ENCODE measurements at regions not wholly inside any gene's neighbourhood (a gene's known extent, or its start where the extent isn't known, plus 50 kb on each side); places are given as distances from the start of the nearest gene placed in this dataset.

- Histone ChIP-seq H3K14ac (ENCODE audit: low read length) (no peak overlapping the region), H2AFZ (ENCODE audit: insufficient read depth, low read length, poor library complexity) (no peak overlapping the region), H3K4me3 (ENCODE audit: low read depth, low read length) (no peak overlapping the region), H3K4me2 (ENCODE audit: low read length) (no peak overlapping the region), H3K36me3 (ENCODE audit: control insufficient read depth in 1 of 2, insufficient read depth in 2 of 2, low read length in 2 of 2) (no peaks in the 10 kb centered on the region), H3K18ac (ENCODE audit: low read length) (no peak overlapping the region), H2AK5ac (ENCODE audit: low read length) (no peak overlapping the region), H3K4ac (ENCODE audit: low read depth, low read length) (no peak overlapping the region), H3K27me3 (ENCODE audit: insufficient read depth, low read length) (no peaks in the 10 kb centered on the region), H3K23ac (ENCODE audit: low read length) (no peak overlapping the region), H3K79me2 (ENCODE audit: control insufficient read depth, insufficient read depth, low read length, poor library complexity) (no peaks in the 10 kb centered on the region), H3K9ac (ENCODE audit: low read length) (no peak overlapping the region), H3K79me1 (ENCODE audit: low read length) (no peaks in the 10 kb centered on the region), H2BK12ac (ENCODE audit: low read length) (no peak overlapping the region), H2BK120ac (ENCODE audit: insufficient read depth, low read length, poor library complexity) (no peak overlapping the region), H4K8ac (ENCODE audit: low read depth, low read length) (no peak overlapping the region), H3K4me1 (ENCODE audit: control insufficient read depth in 1 of 2, insufficient read depth in 2 of 2, low read length in 2 of 2) (no peaks in the 10 kb centered on the region), H2BK5ac (ENCODE audit: low read depth, low read length, poor library complexity) (no peak overlapping the region), H4K91ac (ENCODE audit: low read depth, low read length) (no peak overlapping the region), H3K9me3 (ENCODE audit: insufficient read depth, low read depth, low read length) (no peaks in the 10 kb centered on the region), H3K27ac (ENCODE audit: low read depth, low read length) (no peak overlapping the region), H4K12ac (ENCODE audit: low read depth, low read length) (no peak overlapping the region)
- DNase-seq = no peak
- WGBS (ENCODE audit: extremely low coverage, insufficient coverage, insufficient read length) = no CpG with 5 or more reads among the region's 6 CpGs
Observed at GRCh38 chr3:13132731-13133410, 59.6 kb upstream of the IQSEC1 start.

- Histone ChIP-seq H3K79me2 (ENCODE audit: control insufficient read depth, insufficient read depth, low read length, poor library complexity) (no peaks in the 10 kb centered on the region), H3K27me3 (ENCODE audit: insufficient read depth, low read length) (no peaks in the 10 kb centered on the region), H3K23ac (ENCODE audit: low read length) (no peak overlapping the region), H3K14ac (ENCODE audit: low read length) (no peak overlapping the region), H3K4me3 (ENCODE audit: low read depth, low read length) (no peak overlapping the region), H3K4ac (ENCODE audit: low read depth, low read length) (no peak overlapping the region), H2BK12ac (ENCODE audit: low read length) (no peak overlapping the region), H4K91ac (ENCODE audit: low read depth, low read length) (no peak overlapping the region), H3K27ac (ENCODE audit: low read depth, low read length) (no peak overlapping the region), H3K36me3 (ENCODE audit: control insufficient read depth in 1 of 2, insufficient read depth in 2 of 2, low read length in 2 of 2) (no peaks in the 10 kb centered on the region), H4K12ac (ENCODE audit: low read depth, low read length) (no peak overlapping the region), H2BK120ac (ENCODE audit: insufficient read depth, low read length, poor library complexity) (no peak overlapping the region), H3K9me3 (ENCODE audit: insufficient read depth, low read depth, low read length) (no peaks in the 10 kb centered on the region), H2AK5ac (ENCODE audit: low read length) (no peak overlapping the region), H4K8ac (ENCODE audit: low read depth, low read length) (no peak overlapping the region), H3K79me1 (ENCODE audit: low read length) (no peaks in the 10 kb centered on the region), H3K4me2 (ENCODE audit: low read length) (no peak overlapping the region), H3K18ac (ENCODE audit: low read length) (no peak overlapping the region), H3K9ac (ENCODE audit: low read length) (no peak overlapping the region), H2BK5ac (ENCODE audit: low read depth, low read length, poor library complexity) (no peak overlapping the region), H3K4me1 (ENCODE audit: control insufficient read depth in 1 of 2, insufficient read depth in 2 of 2, low read length in 2 of 2) (no peaks in the 10 kb centered on the region), H2AFZ (ENCODE audit: insufficient read depth, low read length, poor library complexity) (no peak overlapping the region)
- DNase-seq = no peak
- no CpG with 5 or more reads among the region's 4 CpGs for WGBS (ENCODE audit: extremely low coverage, insufficient coverage, insufficient read length)
Observed at GRCh38 chr3:13132281-13132680, 59.1 kb upstream of the IQSEC1 start.

GRCh38 chr3:13130464-13131193, 57.4 kb upstream of the IQSEC1 start:
- Histone ChIP-seq H2AK5ac (ENCODE audit: low read length) (no peak overlapping the region), H3K27ac (ENCODE audit: low read depth, low read length) (no peak overlapping the region), H3K79me1 (ENCODE audit: low read length) (no peaks in the 10 kb centered on the region), H3K27me3 (ENCODE audit: insufficient read depth, low read length) (no peaks in the 10 kb centered on the region), H3K4me3 (ENCODE audit: low read depth, low read length) (no peak overlapping the region), H4K8ac (ENCODE audit: low read depth, low read length) (no peak overlapping the region), H3K4me1 (ENCODE audit: control insufficient read depth in 1 of 2, insufficient read depth in 2 of 2, low read length in 2 of 2) (no peaks in the 10 kb centered on the region), H3K4ac (ENCODE audit: low read depth, low read length) (no peak overlapping the region), H3K36me3 (ENCODE audit: control insufficient read depth in 1 of 2, insufficient read depth in 2 of 2, low read length in 2 of 2) (no peaks in the 10 kb centered on the region), H3K14ac (ENCODE audit: low read length) (no peak overlapping the region), H3K9ac (ENCODE audit: low read length) (no peak overlapping the region), H2BK5ac (ENCODE audit: low read depth, low read length, poor library complexity) (no peak overlapping the region), H3K79me2 (ENCODE audit: control insufficient read depth, insufficient read depth, low read length, poor library complexity) (no peaks in the 10 kb centered on the region), H4K12ac (ENCODE audit: low read depth, low read length) (no peak overlapping the region), H3K4me2 (ENCODE audit: low read length) (no peak overlapping the region), H4K91ac (ENCODE audit: low read depth, low read length) (no peak overlapping the region), H2AFZ (ENCODE audit: insufficient read depth, low read length, poor library complexity) (no peak overlapping the region), H2BK120ac (ENCODE audit: insufficient read depth, low read length, poor library complexity) (no peak overlapping the region), H3K23ac (ENCODE audit: low read length) (no peak overlapping the region), H2BK12ac (ENCODE audit: low read length) (no peak overlapping the region), H3K9me3 (ENCODE audit: insufficient read depth, low read depth, low read length) (no peaks in the 10 kb centered on the region), H3K18ac (ENCODE audit: low read length) (no peak overlapping the region)
- WGBS (ENCODE audit: extremely low coverage, insufficient coverage, insufficient read length) = no CpG with 5 or more reads among the region's 3 CpGs
- no peak for DNase-seq

GRCh38 chr3:13125092-13126015, 52.1 kb upstream of the IQSEC1 start:
- no peak overlapping the region for H2BK120ac ChIP-seq (ENCODE audit: insufficient read depth, low read length, poor library complexity)
- H2BK5ac ChIP-seq (ENCODE audit: low read depth, low read length, poor library complexity) = no peak overlapping the region
- H3K18ac ChIP-seq (ENCODE audit: low read length) = no peak overlapping the region
- no peak overlapping the region for H2BK12ac ChIP-seq (ENCODE audit: low read length)
- no peaks in the 10 kb centered on the region for H3K9me3 ChIP-seq (ENCODE audit: insufficient read depth, low read depth, low read length)
- H3K4me1 ChIP-seq (ENCODE audit: control insufficient read depth in 1 of 2, insufficient read depth in 2 of 2, low read length in 2 of 2) = no peaks in the 10 kb centered on the region
- no peak overlapping the region for H2AFZ ChIP-seq (ENCODE audit: insufficient read depth, low read length, poor library complexity)
- no peak overlapping the region for H4K91ac ChIP-seq (ENCODE audit: low read depth, low read length)
- H2AK5ac ChIP-seq (ENCODE audit: low read length) = no peak overlapping the region
- no peak overlapping the region for H3K23ac ChIP-seq (ENCODE audit: low read length)
- no peaks in the 10 kb centered on the region for H3K79me2 ChIP-seq (ENCODE audit: control insufficient read depth, insufficient read depth, low read length, poor library complexity)
- no peak overlapping the region for H3K4ac ChIP-seq (ENCODE audit: low read depth, low read length)
- no CpG with 5 or more reads among the region's 13 CpGs for WGBS (ENCODE audit: extremely low coverage, insufficient coverage, insufficient read length)
- no peaks in the 10 kb centered on the region for H3K79me1 ChIP-seq (ENCODE audit: low read length)
- no peak overlapping the region for H3K4me3 ChIP-seq (ENCODE audit: low read depth, low read length)
- no peaks in the 10 kb centered on the region for H3K27me3 ChIP-seq (ENCODE audit: insufficient read depth, low read length)
- H3K27ac ChIP-seq (ENCODE audit: low read depth, low read length) = no peak overlapping the region
- no peaks in the 10 kb centered on the region for H3K36me3 ChIP-seq (ENCODE audit: control insufficient read depth in 1 of 2, insufficient read depth in 2 of 2, low read length in 2 of 2)
- H4K12ac ChIP-seq (ENCODE audit: low read depth, low read length) = no peak overlapping the region
- no peak overlapping the region for H4K8ac ChIP-seq (ENCODE audit: low read depth, low read length)
- no peak for DNase-seq
- no peak overlapping the region for H3K14ac ChIP-seq (ENCODE audit: low read length)
- no peak overlapping the region for H3K9ac ChIP-seq (ENCODE audit: low read length)
- H3K4me2 ChIP-seq (ENCODE audit: low read length) = no peak overlapping the region
